Thoracic aorta (tissue), 2 donors: ENCODE measurements at regions not wholly inside any gene's neighbourhood (a gene's known extent, or its start where the extent isn't known, plus 50 kb on each side); places are given as distances from the start of the nearest gene placed in this dataset.

ENCODE experiments used
- ATAC-seq: fragments of 150-250 bp; one replicate; pipeline ENCODE4 v1.8.0; 2017; ENCODE audit warnings: low read depth; ENCODE audit not compliant: insufficient number of reproducible peaks, low FRiP score
- DNase-seq: peaks from one replicate; pipeline ENCODE4 v3.0.0-alpha.2; 2020; ENCODE audit warnings: low spot score
- H3K27ac ChIP-seq, 2 donors: fragments of 200-600 bp; sonication (generic); 1 replicate in 1 of 2; 2 replicates in 1 of 2; pipeline ENCODE4 v1.5.1; 2016; ENCODE audit warnings: mild to moderate bottlenecking in 2 of 2, moderate library complexity in 2 of 2
- H3K27me3 ChIP-seq: fragments of 200-600 bp; sonication (generic); replicated peaks from 2 replicates; pipeline ENCODE4 v1.6.0; 2016; ENCODE audit warnings: mild to moderate bottlenecking; ENCODE audit not compliant: insufficient read depth
- H3K36me3 ChIP-seq: fragments of 200-600 bp; sonication (generic); one replicate; pipeline ENCODE4 v1.5.1; 2016
- H3K4me1 ChIP-seq, 2 donors: fragments of 200-600 bp; sonication (generic); 1 replicate in 1 of 2; 2 replicates in 1 of 2; pipeline versions ENCODE4 v1.5.1 to v1.6.0; 2016; ENCODE audit warnings: low read depth in 2 of 2, mild to moderate bottlenecking in 1 of 2; ENCODE audit not compliant: control insufficient read depth in 1 of 2
- H3K4me3 ChIP-seq: fragments of 200-600 bp; sonication (generic); 2 replicates; pipeline ENCODE4 v1.5.1; 2016; ENCODE audit warnings: mild to moderate bottlenecking
- H3K9me3 ChIP-seq: fragments of 200-600 bp; sonication (generic); 2 replicates; pipeline ENCODE4 v1.5.1; 2016
- CTCF ChIP-seq: fragments of 200-600 bp; sonication (generic); IDR thresholded peaks from one replicate; pipeline ENCODE4 v1.5.1; 2019; ENCODE audit warnings: antibody characterized with exemption

DNA sequence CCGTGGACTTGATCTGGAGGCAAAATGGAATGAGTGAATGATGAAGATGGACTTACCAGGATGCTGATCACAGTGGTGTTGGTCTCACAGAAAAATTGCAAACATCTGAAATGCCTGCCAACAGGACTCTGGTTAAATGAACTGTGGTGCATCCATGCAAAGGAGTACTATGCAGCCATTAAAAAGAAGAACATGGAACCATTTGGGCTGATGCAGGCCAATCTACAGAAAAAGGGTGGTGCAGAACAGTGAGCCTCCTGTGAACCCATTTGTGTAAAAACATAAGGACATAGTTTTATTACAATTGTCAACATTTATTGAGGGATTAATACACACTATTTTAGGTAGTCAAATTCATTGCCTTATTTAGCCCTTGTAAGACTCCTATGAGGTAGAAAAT lies 111.9 kb downstream of the MN1 start:
- H3K27me3 ChIP-seq = no peaks in the 10 kb centered on the region
- no peaks in the 10 kb centered on the region for H3K9me3 ChIP-seq
- no peak for ATAC-seq
- peaks cover 4 to 25% of the 10 kb centered on the region in 2 donors for H3K4me1 ChIP-seq
- no peak for DNase-seq
- no peak overlapping the region for H3K27ac ChIP-seq
- no peaks in the 10 kb centered on the region for H3K36me3 ChIP-seq
- no peak for TF ChIP-seq CTCF
- H3K4me3 ChIP-seq = no peak overlapping the region

GRCh38 chr22:27690599-27690998 lies 111.0 kb downstream of the MN1 start:
- peaks cover 4 to 18% of the 10 kb centered on the region in 2 donors for H3K4me1 ChIP-seq
- H3K4me3 ChIP-seq = no peak overlapping the region
- ATAC-seq (no peak), DNase-seq (no peak)
- no peaks in the 10 kb centered on the region for H3K27me3 ChIP-seq
- H3K9me3 ChIP-seq = no peaks in the 10 kb centered on the region
- no peaks in the 10 kb centered on the region for H3K36me3 ChIP-seq
- H3K27ac ChIP-seq = no peak overlapping the region
- TF ChIP-seq CTCF = no peak

DNA sequence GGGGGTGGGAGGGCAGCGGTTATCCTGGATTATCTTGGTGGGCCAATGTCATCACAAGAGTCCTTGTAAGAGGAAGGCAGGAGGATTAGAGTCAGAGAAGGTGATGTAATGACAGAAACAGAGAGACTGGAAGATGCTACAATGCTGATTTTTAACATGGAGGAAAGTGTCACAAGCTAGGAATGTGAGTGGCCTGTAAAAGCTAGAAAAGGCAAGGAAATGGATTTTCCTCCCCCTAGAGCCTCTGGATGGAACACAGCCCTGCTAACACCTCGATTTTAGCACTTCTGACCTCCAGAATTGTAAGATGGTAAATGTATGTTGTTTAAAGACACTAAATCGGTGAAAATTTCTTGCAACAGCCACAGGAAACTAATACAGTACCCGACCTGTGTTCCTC lies 109.3 kb downstream of the MN1 start:
- Histone ChIP-seq H3K4me3 (no peak overlapping the region), H3K4me1 (peaks cover 0 to 2% of the 10 kb centered on the region in 2 donors), H3K36me3 (no peaks in the 10 kb centered on the region), H3K9me3 (peaks cover under 1% of the 10 kb centered on the region), H3K27ac (no peak overlapping the region), H3K27me3 (no peaks in the 10 kb centered on the region)
- ATAC-seq (no peak), DNase-seq (no peak)
- no peak for TF ChIP-seq CTCF

- DNase-seq (no peak), ATAC-seq (no peak)
- Histone ChIP-seq H3K9me3 (peaks cover 4% of the 10 kb centered on the region), H3K27ac (no peak overlapping the region), H3K27me3 (no peaks in the 10 kb centered on the region), H3K4me3 (no peak overlapping the region), H3K4me1 (no peaks in the 10 kb centered on the region), H3K36me3 (no peaks in the 10 kb centered on the region)
- no peak for TF ChIP-seq CTCF
Observed at GRCh38 chr22:27695925-27696324, 105.6 kb downstream of the MN1 start.

GRCh38 chr22:27697888-27698287 lies 103.7 kb downstream of the MN1 start:
- H3K4me1 ChIP-seq = no peaks in the 10 kb centered on the region
- no peak overlapping the region for H3K4me3 ChIP-seq
- no peaks in the 10 kb centered on the region for H3K36me3 ChIP-seq
- TF ChIP-seq CTCF = no peak
- peaks cover 4% of the 10 kb centered on the region for H3K9me3 ChIP-seq
- no peak for ATAC-seq
- H3K27me3 ChIP-seq = no peaks in the 10 kb centered on the region
- DNase-seq = no peak
- no peak overlapping the region for H3K27ac ChIP-seq
